ENCODE measurements at regions not wholly inside any gene's neighbourhood (a gene's known extent, or its start where the extent isn't known, plus 50 kb on each side); places are given as distances from the start of the nearest gene placed in this dataset.
A peak's percentile ranks its signal among the peaks of the same experiment; 100 is the strongest.

- no peak for DNase-seq (ENCODE audit: low read depth)
Measured at GRCh38 chr6:105764315-105764714, 321.8 kb upstream of the PRDM1 start.

GRCh38 chr6:105763866-105764265 is 322.3 kb upstream of the PRDM1 start:
- DNase-seq (ENCODE audit: low read depth): no peak

GRCh38 chr6:105760746-105761145 is 325.4 kb upstream of the PRDM1 start:
- no peak for DNase-seq (ENCODE audit: low read depth)

GRCh38 chr6:105759946-105760345 is 326.2 kb upstream of the PRDM1 start:
- DNase-seq (ENCODE audit: low read depth): peak; percentile 46

- no peak for DNase-seq (ENCODE audit: low read depth)
Measured at GRCh38 chr6:105759015-105759414, 327.1 kb upstream of the PRDM1 start.

GRCh38 chr6:105757512-105758200 is 328.5 kb upstream of the PRDM1 start:
- no peak for DNase-seq (ENCODE audit: low read depth)

GRCh38 chr6:105755885-105756284 is 330.3 kb upstream of the PRDM1 start:
- DNase-seq (ENCODE audit: low read depth): no peak

GRCh38 chr6:105753620-105754211 is 332.4 kb upstream of the PRDM1 start:
- DNase-seq (ENCODE audit: low read depth): no peak

GRCh38 chr6:105753207-105753606 is 332.9 kb upstream of the PRDM1 start:
- no peak for DNase-seq (ENCODE audit: low read depth)

- DNase-seq (ENCODE audit: low read depth): no peak
Measured at GRCh38 chr6:105750089-105750488, 336.0 kb upstream of the PRDM1 start.

GRCh38 chr6:105748737-105749161 is 337.4 kb upstream of the PRDM1 start:
- DNase-seq (ENCODE audit: low read depth): peak; percentile 34

- DNase-seq (ENCODE audit: low read depth): no peak
Measured at GRCh38 chr6:105747823-105748405, 338.2 kb upstream of the PRDM1 start.

- DNase-seq (ENCODE audit: low read depth): no peak
Measured at GRCh38 chr6:105746509-105746908, 339.6 kb upstream of the PRDM1 start.

- DNase-seq (ENCODE audit: low read depth): no peak
Measured at GRCh38 chr6:105746130-105746505, 340.0 kb upstream of the PRDM1 start.

GRCh38 chr6:105745464-105746129 is 340.5 kb upstream of the PRDM1 start:
- DNase-seq (ENCODE audit: low read depth): no peak

GRCh38 chr6:105744815-105745214 is 341.3 kb upstream of the PRDM1 start:
- DNase-seq (ENCODE audit: low read depth): no peak

GRCh38 chr6:105740946-105741645 is 338.2 kb upstream of the PREP start:
- DNase-seq (ENCODE audit: low read depth): no peak

GRCh38 chr6:105739764-105740163 is 336.9 kb upstream of the PREP start:
- DNase-seq (ENCODE audit: low read depth): no peak

- DNase-seq (ENCODE audit: low read depth): peak; percentile 29
Measured at GRCh38 chr6:105733556-105734162, 330.8 kb upstream of the PREP start.

GRCh38 chr6:105728995-105729394 is 326.1 kb upstream of the PREP start:
- no peak for DNase-seq (ENCODE audit: low read depth)

GRCh38 chr6:105726902-105727655 is 324.2 kb upstream of the PREP start:
- peak; percentile 3 for DNase-seq (ENCODE audit: low read depth)
